HepG2 (cell line): ENCODE measurements at regions not wholly inside any gene's neighbourhood (a gene's known extent, or its start where the extent isn't known, plus 50 kb on each side); places are given as distances from the start of the nearest gene placed in this dataset.

ENCODE experiments used
- ATAC-seq: fragments of 200-7000 bp; cut with Tn5 transposase; 3 replicates; pipeline ENCODE4 v1.9.1; 2020; ENCODE audit warnings: mild to moderate bottlenecking, moderate library complexity
- BruUV-seq: library from RNA; stranded (reverse); fragments of 400-500 nt; replicated peaks from 2 replicates; lab custom pipeline; 2021; lab: Mats Ljungman, UMichigan
- CTCF ChIA-PET: fragments of 300-600 bp; formaldehyde crosslinking; extraction: SDS; loops from one replicate; lab custom pipeline; 2021; ENCODE audit warnings: low total read pairs, inconsistent platforms, low intra/inter-chr PET ratio; lab: Yijun Ruan, JAX
- POLR2A ChIA-PET: fragments of 350-600 bp; sonication (Branson Sonifier 250); formaldehyde crosslinking; loops from one replicate; lab custom pipeline; 2020; ENCODE audit warnings: antibody characterized with exemption, inconsistent platforms; lab: Yijun Ruan, JAX
- DNase-seq: peaks from one replicate; pipeline ENCODE4 v3.0.0-alpha.2; 2015; ENCODE audit warnings: low spot score
- FAIRE-seq: peaks from 3 replicates; lab custom pipeline; 2011; peaks lifted over from hg19 to GRCh38; lab: Jason Lieb, UNC
- H2AFZ ChIP-seq: one replicate; pipeline ENCODE4 v1.6.1; 2011; ENCODE audit warnings: low read length, inconsistent platforms
- H3K27ac ChIP-seq: fragments of 300-600 bp; 3 replicates; pipeline ENCODE4 v1.8.0; 2011; ENCODE audit warnings: mixed run types, mild to moderate bottlenecking, mixed read lengths, low read length, inconsistent platforms; ENCODE audit not compliant: insufficient read depth; ENCODE audit errors: extremely low read length
- H3K27me3 ChIP-seq, 2 experiments: fragments of 200-600 bp in 1 of 2; 2 replicates in 1 of 2; 3 replicates in 1 of 2; pipeline versions ENCODE4 v1.6.0 to v1.8.0; 2011; ENCODE audit warnings: low read length in 2 of 2, mild to moderate bottlenecking in 2 of 2, moderate library complexity in 2 of 2, inconsistent platforms in 1 of 2; ENCODE audit not compliant: insufficient read depth in 2 of 2, control insufficient read depth in 1 of 2
- H3K36me3 ChIP-seq, 2 experiments: fragments of 200-600 bp in 1 of 2; replicated peaks in 1 of 2; 2 replicates in 1 of 2; 3 replicates in 1 of 2; pipeline versions ENCODE4 v1.5.1 to v1.8.0; 2011; ENCODE audit warnings: low read length in 2 of 2, inconsistent platforms in 1 of 2; ENCODE audit not compliant: insufficient read depth in 2 of 2, control insufficient read depth in 1 of 2
- H3K4me1 ChIP-seq: 2 replicates; pipeline ENCODE4 v1.5.1; 2012; ENCODE audit warnings: low read length, inconsistent platforms; ENCODE audit not compliant: insufficient read depth
- H3K4me2 ChIP-seq: 2 replicates; pipeline ENCODE4 v1.6.0; 2011; ENCODE audit warnings: low read depth, low read length, inconsistent platforms
- H3K4me3 ChIP-seq, 3 experiments: fragments of 200-600 bp in 1 of 3; sonication (generic), shearing (Covaris generic) in 1 of 3; replicated peaks in 1 of 3; 2 replicates each; pipeline ENCODE4 v1.5.1; 2011 to 2016; ENCODE audit warnings: low read length in 3 of 3, inconsistent platforms in 2 of 3, low read depth in 2 of 3, mild to moderate bottlenecking in 2 of 3, control low read depth in 1 of 3, mixed read lengths in 1 of 3; ENCODE audit not compliant: insufficient read depth in 1 of 3
- H3K79me2 ChIP-seq: one replicate; pipeline ENCODE4 v1.6.1; 2011; ENCODE audit warnings: low read length, inconsistent platforms; ENCODE audit not compliant: insufficient read depth
- H3K9ac ChIP-seq: 2 replicates; pipeline ENCODE4 v1.6.0; 2011; ENCODE audit warnings: mild to moderate bottlenecking, low read depth, low read length, inconsistent platforms; ENCODE audit not compliant: insufficient read depth
- H3K9me3 ChIP-seq: 2 replicates; pipeline ENCODE4 v1.5.1; 2012; ENCODE audit warnings: mild to moderate bottlenecking, low read length
- H4K20me1 ChIP-seq: 2 replicates; pipeline ENCODE4 v1.6.0; 2011; ENCODE audit warnings: inconsistent platforms, mild to moderate bottlenecking, low read length, moderate library complexity; ENCODE audit not compliant: insufficient read depth
- ATF7 ChIP-seq, 2 experiments: fragments of 450-650 bp in 1 of 2; sonication (generic) in 1 of 2; formaldehyde crosslinking in 1 of 2; IDR thresholded peaks; 2 replicates each; pipeline versions ENCODE4 v1.4.0 to v1.6.1; 2016 to 2020; ENCODE audit warnings: antibody characterized with exemption in 1 of 2, mild to moderate bottlenecking in 1 of 2, missing genetic modification reagents in 1 of 2
- BRD4 ChIP-seq: sonication (generic); formaldehyde crosslinking; IDR thresholded peaks from 2 replicates; pipeline ENCODE4 v1.4.0; 2020; ENCODE audit warnings: missing genetic modification reagents
- DNMT3B ChIP-seq: conservative IDR thresholded peaks from 2 replicates; pipeline ENCODE4 v1.6.1; 2016; ENCODE audit warnings: missing biosample characterization, control low read depth
- PAX8 ChIP-seq: sonication (generic); formaldehyde crosslinking; IDR thresholded peaks from 2 replicates; pipeline ENCODE4 v1.8.0; 2022; ENCODE audit warnings: mild to moderate bottlenecking, missing genetic modification reagents, borderline replicate concordance
- SIX1 ChIP-seq: sonication (generic); formaldehyde crosslinking; IDR thresholded peaks from 2 replicates; pipeline ENCODE4 v1.4.0; 2020; ENCODE audit warnings: missing genetic modification reagents, borderline replicate concordance
- ZBTB38 ChIP-seq: sonication (generic); formaldehyde crosslinking; IDR thresholded peaks from 2 replicates; pipeline ENCODE4 v1.5.1; 2020; ENCODE audit warnings: mild to moderate bottlenecking, missing genetic modification reagents
- ZNF660 ChIP-seq: sonication (generic); formaldehyde crosslinking; IDR thresholded peaks from 2 replicates; pipeline ENCODE4 v1.5.1; 2020; ENCODE audit warnings: mild to moderate bottlenecking, low read depth, missing genetic modification reagents, borderline replicate concordance
- WGBS: methylation state at CpG from one replicate; pipeline ENCODE4 v1.1.6; 2017; ENCODE audit warnings: low lambda C conversion rate; 5-methylcytosine and 5-hydroxymethylcytosine counted together
- in situ Hi-C: cut with HindIII; loops from 2 replicates; pipeline ENCODE4 v1.10.0; 2017; ENCODE audit warnings: low pct_unique_long_range_greater_than_20kb; ENCODE audit not compliant: extremely low pct_ligation_motif_present
- intact Hi-C: fragments of 100-400 bp; cut with micrococcal nuclease; formaldehyde crosslinking; loops from one replicate; pipeline ENCODE4 v1.10.0; 2022; ENCODE audit not compliant: unreplicated experiment
- TF ChIP-seq, protein P1 (sequence below): sonication (generic); formaldehyde crosslinking; IDR thresholded peaks from 2 replicates; pipeline ENCODE4 v1.5.0; 2020; ENCODE audit warnings: missing genetic modification reagents, mild to moderate bottlenecking, borderline replicate concordance
- TF ChIP-seq, protein P2 (sequence below): fragments of 450-650 bp; IDR thresholded peaks from 2 replicates; pipeline ENCODE4 v1.6.1; 2016

DNA sequence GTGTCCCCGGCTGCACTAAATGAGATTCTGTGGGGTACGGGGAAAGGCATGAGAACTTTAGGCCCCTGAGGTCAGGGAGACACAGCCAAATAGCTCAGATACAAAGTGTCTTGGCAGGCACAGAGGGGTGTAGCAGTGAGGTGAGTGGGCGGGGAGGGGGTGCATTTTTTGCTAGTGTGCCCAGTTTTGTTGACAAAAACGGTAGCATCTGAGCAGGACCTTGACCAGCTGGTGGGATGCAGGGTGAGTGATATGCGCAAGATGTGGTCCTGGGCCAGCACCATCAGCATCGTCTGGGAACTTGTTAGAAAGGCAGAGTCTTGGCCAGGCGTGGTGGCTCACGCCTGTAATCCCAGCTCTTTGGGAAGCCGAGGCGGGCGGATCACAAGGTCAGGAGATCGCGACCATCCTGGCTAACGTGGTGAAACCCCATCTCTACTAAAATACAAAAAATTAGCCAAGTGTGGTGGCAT, 127.3 kb upstream of the LGALSL start (continued):
- no peak for TF ChIP-seq BRD4 (CRISPR knock-in tag)
- TF ChIP-seq, protein P1, sequence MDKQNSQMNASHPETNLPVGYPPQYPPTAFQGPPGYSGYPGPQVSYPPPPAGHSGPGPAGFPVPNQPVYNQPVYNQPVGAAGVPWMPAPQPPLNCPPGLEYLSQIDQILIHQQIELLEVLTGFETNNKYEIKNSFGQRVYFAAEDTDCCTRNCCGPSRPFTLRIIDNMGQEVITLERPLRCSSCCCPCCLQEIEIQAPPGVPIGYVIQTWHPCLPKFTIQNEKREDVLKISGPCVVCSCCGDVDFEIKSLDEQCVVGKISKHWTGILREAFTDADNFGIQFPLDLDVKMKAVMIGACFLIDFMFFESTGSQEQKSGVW (CRISPR knock-in tag) = no peak
- TF ChIP-seq PAX8 (CRISPR knock-in tag) = no peak
- no peak for TF ChIP-seq ATF7 (IDR thresholded peaks at IDR 0.05)
- no peak for TF ChIP-seq ATF7 (CRISPR knock-in tag; IDR thresholded peaks at IDR 0.05)
- no peak for TF ChIP-seq ZBTB38
- TF ChIP-seq SIX1 = no peak
- TF ChIP-seq, all 625 proteins: peak for 0

DNA sequence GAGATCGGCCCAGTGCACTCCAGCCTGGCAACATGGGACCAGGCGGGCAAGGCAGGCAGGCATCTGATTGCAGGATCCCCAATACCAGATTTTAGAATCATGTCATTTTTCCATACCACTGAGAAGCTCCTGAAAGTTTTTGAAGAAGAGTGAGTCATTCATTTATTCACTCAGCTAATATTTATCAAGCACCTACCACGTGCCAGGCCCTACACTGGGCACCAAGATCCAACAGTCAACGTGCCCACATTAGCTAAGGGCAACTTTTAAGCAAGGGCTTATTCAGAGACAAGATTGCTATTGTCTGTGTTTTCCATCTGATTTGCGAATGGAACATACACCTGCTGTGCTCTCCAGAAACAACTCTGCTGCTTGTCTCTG, 126.8 kb upstream of the LGALSL start:
- no peak overlapping the region for H3K27ac ChIP-seq
- H4K20me1 ChIP-seq = no peaks in the 10 kb centered on the region
- peaks cover 2 to 44% of the 10 kb centered on the region in 2 experiments; a peak in 3 of 5 replicates for H3K27me3 ChIP-seq
- H3K4me2 ChIP-seq = no peak overlapping the region
- no peaks in the 10 kb centered on the region for H3K4me1 ChIP-seq
- H3K4me3 ChIP-seq = no peak overlapping the region
- 26% methylated on average over 4 of the region's 5 CpGs for WGBS
- in situ Hi-C loops = loop anchor here (5.0 kb wide), 1 partner anchor 280 kb away; no protein-coding TSS in a partner anchor
- ATAC-seq (no peak), DNase-seq (no peak), FAIRE-seq (peak; percentile 8)
- H3K9ac ChIP-seq = no peak overlapping the region
- H3K79me2 ChIP-seq = no peaks in the 10 kb centered on the region
- H3K36me3 ChIP-seq = no peaks in the 10 kb centered on the region
- no TSS peak for BruUV-seq
- H2AFZ ChIP-seq = no peak overlapping the region
- H3K9me3 ChIP-seq = no peaks in the 10 kb centered on the region
- intact Hi-C loops = no loop called here
- TF ChIP-seq ZNF660 = no peak
- TF ChIP-seq, protein P2, sequence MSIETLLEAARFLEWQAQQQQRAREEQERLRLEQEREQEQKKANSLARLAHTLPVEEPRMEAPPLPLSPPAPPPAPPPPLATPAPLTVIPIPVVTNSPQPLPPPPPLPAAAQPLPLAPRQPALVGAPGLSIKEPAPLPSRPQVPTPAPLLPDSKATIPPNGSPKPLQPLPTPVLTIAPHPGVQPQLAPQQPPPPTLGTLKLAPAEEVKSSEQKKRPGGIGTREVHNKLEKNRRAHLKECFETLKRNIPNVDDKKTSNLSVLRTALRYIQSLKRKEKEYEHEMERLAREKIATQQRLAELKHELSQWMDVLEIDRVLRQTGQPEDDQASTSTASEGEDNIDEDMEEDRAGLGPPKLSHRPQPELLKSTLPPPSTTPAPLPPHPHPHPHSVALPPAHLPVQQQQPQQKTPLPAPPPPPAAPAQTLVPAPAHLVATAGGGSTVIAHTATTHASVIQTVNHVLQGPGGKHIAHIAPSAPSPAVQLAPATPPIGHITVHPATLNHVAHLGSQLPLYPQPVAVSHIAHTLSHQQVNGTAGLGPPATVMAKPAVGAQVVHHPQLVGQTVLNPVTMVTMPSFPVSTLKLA = peak; percentile 40; the same call in 1 of the 2 replicates
- no peak for TF ChIP-seq DNMT3B (CRISPR knock-in tag)
- ChIA-PET CTCF (interaction anchor here (1.2 to 1.4 kb wide), 2 partner anchors 161 to 277 kb away, joined by 4 read pairs; no protein-coding TSS in a partner anchor), POLR2A (no interaction called here)
